ENCODE measurements at regions not wholly inside any gene's neighbourhood (a gene's known extent, or its start where the extent isn't known, plus 50 kb on each side); places are given as distances from the start of the nearest gene placed in this dataset.

- TF ChIP-seq CTCF (IDR thresholded peaks at IDR 0.05; ENCODE audit: extremely low read depth in 1 of 2, insufficient read depth in 1 of 2, low read depth in 1 of 2, low read length in 2 of 2) (no peak), POLR2A (IDR thresholded peaks at IDR 0.05; ENCODE audit: low read depth, low read length) (no peak), JUN (IDR thresholded peaks at IDR 0.05; ENCODE audit: borderline replicate concordance, insufficient read depth, insufficient read length, low read depth) (no peak), GATA2 (IDR thresholded peaks at IDR 0.05; ENCODE audit: insufficient read depth, insufficient read length, low read depth, low read length) (no peak), MYC (IDR thresholded peaks at IDR 0.05; ENCODE audit: low read depth, low read length) (no peak), POLR2AphosphoS5 (IDR thresholded peaks at IDR 0.05; ENCODE audit: insufficient read depth, low read depth, low read length) (no peak), EZH2 (IDR thresholded peaks at IDR 0.05; ENCODE audit: borderline replicate concordance, low read depth, low read length, severe bottlenecking) (no peak), MAX (IDR thresholded peaks at IDR 0.05; ENCODE audit: insufficient read depth, insufficient read length) (no peak), FOS (IDR thresholded peaks at IDR 0.05; ENCODE audit: borderline replicate concordance, insufficient read depth, low read length) (no peak)
These were observed 155.2 kb downstream of the LIG4 start for GRCh38 chr13:108060111-108060510.

More at GRCh38 chr13:108060111-108060510, 155.2 kb downstream of the LIG4 start:
- dilution Hi-C loops (cut with MboI; ENCODE audit: extremely low pct_ligation_motif_present, low sequenced_read_pairs) = no loop called here
- Histone ChIP-seq H3K36me3 (ENCODE audit: control insufficient read depth in 2 of 2, extremely low read depth in 1 of 2, insufficient read depth in 2 of 2, low read length in 2 of 2) (no peaks in the 10 kb centered on the region), H2AFZ (ENCODE audit: low read depth, low read length) (no peak overlapping the region), H3K27me3 (ENCODE audit: control insufficient read depth in 2 of 2, insufficient read depth in 2 of 2, low read length in 2 of 2) (no peaks in the 10 kb centered on the region), H3K4me1 (ENCODE audit: control insufficient read depth, extremely low read depth, insufficient read depth, low read length) (no peaks in the 10 kb centered on the region), H3K79me2 (ENCODE audit: control insufficient read depth, insufficient read depth, low read length) (no peaks in the 10 kb centered on the region), H3K9me1 (replicated peaks; ENCODE audit: control insufficient read depth, extremely low read depth, insufficient read depth, low read length) (no peaks in the 10 kb centered on the region), H3K9me3 (replicated peaks; ENCODE audit: control insufficient read depth, insufficient read depth, low read length) (no peaks in the 10 kb centered on the region), H3K4me3 (replicated peaks in 1 of 3; ENCODE audit: insufficient read depth in 1 of 3, low read depth in 1 of 3, low read length in 3 of 3) (no peak overlapping the region), H4K20me1 (replicated peaks; ENCODE audit: control insufficient read depth, extremely low read depth, insufficient read depth, low read length) (no peaks in the 10 kb centered on the region), H3K27ac (ENCODE audit: insufficient read depth, low read depth, low read length) (no peak overlapping the region), H3K9ac (replicated peaks; ENCODE audit: extremely low read depth, insufficient read depth, low read length) (no peak overlapping the region), H3K4me2 (ENCODE audit: insufficient read depth, low read length) (no peak overlapping the region)
- ChIA-PET POLR2A (no interaction called here), CTCF (no interaction called here)
- intact Hi-C loops (cut with micrococcal nuclease) = no loop called here
- FAIRE-seq (no peak), DNase-seq (ENCODE audit: low read depth, low spot score) (no peak)
- no TSS peak for BruUV-seq (replicated peaks)
